ELR (cell line): ENCODE measurements at regions not wholly inside any gene's neighbourhood (a gene's known extent, or its start where the extent isn't known, plus 50 kb on each side); places are given as distances from the start of the nearest gene placed in this dataset.
A peak's percentile ranks its signal among the peaks of the same experiment; 100 is the strongest.

Source experiments
- DNase-seq: peaks from one replicate; pipeline ENCODE4 v3.0.0-alpha.2; 2015; ENCODE audit warnings: low read depth

DNA sequence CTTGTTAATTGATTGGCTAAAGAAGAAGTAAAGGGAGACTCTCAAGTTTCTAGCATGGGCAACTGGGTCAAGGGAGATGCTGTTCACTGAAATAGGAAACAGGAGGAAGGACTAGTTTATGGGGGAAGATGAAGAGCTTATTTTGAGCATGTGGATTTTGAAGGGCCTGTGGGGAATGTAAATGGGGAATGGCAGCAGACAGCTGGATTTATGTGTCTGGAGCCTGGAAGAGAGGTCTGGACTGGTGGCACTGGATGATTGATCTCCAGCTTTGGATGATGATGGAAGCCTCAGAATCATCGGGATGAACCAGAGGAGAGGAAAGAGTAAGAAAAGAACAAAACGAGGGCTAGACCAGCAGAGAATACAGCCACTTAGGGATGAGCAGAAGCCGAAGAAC is 54.9 kb upstream of the ENAH start:
- DNase-seq: no peak

DNA sequence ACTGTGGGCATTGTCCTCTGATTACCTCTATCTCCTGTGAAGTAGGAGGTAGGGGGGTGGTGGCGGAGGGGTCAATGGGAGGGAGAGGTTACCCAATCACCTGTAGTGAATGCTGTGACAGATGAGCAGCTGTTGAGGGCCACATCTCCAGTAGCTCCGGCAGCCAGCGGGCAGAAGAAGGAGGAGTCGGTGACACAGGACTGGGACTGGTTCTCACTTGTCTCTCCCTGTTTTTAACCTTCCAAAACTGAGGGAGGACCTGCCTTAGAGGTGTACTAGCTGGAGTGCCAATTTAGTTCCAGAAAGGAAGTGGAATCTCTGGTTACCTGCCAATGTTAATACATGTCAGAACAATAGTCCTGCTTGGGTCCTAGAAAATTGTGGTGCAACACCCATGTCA is 56.2 kb upstream of the ENAH start:
- DNase-seq: no peak

DNA sequence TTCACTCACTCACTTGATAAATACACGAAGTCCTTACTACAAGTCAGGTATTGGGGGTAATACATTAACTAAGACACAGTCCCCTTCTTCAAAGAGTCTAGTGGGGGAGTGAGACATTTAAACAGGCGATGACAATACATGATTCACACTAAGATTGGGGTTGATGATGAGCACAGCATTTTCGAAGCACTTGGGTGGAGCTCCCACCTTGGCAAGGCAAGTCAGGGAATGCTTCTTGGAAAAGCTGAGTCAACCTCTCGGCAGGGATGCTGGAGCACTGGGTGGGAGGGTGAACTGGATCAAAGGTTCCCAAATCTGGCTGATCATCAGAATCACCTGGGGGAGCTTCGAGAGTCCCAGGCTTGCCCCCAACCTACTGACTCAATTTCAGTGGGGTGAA is 57.9 kb upstream of the ENAH start:
- peak; percentile 50 for DNase-seq

DNA sequence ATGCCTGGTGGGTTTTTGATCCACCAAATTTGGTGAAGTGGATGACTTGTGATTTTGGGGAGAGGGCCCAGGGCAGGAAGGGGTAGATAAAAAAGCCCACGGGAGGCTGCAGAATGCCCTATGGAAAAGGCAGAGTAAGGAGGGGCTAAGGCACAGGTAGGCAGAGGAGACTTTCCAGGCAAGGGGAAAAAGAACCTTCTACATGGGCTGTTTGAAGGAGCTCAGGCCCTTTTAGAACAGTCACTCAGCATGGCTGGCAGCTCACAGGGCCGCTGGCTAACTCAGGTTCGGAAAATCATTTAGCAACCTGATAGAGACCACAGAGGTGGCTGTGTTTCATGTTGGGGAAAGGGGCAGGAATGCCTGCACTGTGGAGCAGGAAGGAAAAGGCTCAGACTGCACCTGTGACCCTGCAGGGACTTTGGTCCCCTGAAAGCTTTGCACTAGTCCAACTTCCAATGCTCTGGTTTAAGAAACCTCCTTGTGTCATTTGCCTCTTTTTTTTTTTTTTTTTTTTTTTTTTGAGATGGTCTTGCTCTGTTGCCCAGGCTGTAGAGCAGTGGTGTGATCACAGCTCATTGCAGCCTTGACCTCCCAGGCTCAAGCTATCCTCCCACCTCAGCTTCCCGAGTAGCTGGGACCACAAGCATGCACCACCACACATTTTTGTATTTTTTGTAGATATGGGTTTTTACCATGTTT is 58.5 kb upstream of the ENAH start:
- no peak for DNase-seq

DNA sequence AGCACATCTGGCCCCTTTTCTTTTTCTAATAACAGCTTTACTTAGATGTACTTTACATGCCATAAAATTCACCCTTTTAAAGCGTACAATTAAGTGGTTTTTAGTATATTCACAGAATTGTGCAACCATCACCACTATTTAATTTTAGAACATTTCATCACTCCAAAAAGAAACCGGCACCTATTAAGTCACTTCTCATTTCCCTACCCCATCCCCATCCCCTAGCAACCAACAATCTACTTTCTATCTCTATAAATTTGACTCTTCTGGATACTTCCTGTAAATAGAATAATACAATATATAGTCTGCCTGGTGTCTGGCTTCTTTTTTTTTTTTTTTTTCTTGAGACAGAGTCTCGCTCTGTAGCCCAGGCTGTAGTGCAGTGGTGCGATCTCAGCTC is 59.5 kb upstream of the ENAH start:
- no peak for DNase-seq

DNA sequence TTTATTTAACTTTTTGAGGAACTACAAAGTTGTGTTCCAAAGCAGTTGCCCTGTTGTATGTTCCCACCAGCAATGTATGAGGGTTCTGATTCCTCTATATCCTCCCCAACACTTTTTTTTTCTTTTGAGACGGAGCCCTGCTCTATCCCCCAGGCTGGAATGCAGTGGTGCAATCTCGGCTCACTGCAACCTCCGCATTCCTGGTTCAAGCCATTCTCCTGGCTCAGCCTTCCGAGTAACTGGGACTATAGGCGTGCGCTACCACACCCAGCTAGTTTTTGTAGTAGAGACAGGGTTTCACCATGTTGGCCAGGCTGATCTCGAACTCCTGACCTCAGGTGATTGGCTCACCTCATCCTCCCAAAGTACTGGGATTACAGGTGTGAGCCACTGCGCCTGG is 60.4 kb upstream of the ENAH start:
- DNase-seq: no peak

DNA sequence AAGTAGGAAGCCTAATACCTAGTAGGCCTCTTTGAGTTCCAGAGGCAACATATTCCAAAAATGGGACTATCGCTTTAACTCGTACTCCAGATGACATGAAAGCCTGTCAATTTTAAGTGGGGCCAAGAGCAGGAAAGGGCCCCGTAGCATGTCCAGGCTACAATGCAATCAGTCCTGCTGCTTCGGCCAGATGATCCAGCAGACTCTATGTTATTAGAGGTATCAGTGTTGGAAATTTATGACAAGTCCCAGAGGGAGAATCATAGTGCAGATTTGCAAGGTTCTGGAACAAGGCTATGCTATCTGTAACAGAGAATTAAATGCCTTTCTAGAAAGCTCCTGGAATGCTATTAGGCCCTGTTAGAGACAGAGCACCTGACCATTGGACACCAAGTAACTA is 56.7 kb upstream of the SRP9 start:
- no peak for DNase-seq

DNA sequence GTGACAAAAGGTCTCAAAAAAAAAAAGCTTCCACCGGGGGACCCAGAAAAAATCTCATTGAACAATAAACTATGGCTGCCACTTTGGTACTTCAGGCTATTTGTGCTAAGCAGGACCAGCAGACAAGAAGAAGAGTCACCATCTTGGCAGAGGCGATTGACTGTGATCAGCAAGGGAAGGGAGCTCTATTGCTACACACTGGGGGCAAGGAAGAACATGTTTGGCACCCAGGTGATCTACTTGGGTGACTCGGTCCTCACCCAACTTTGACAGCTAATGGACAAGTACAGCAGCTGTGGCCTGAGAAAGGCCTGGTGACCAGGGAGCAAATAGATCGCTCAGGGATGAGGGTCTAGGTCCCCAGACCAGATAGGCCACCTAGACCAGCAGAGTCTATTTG is 53.4 kb upstream of the SRP9 start:
- DNase-seq: no peak
